DLD1 (cell line): ENCODE measurements at regions not wholly inside any gene's neighbourhood (a gene's known extent, or its start where the extent isn't known, plus 50 kb on each side); places are given as distances from the start of the nearest gene placed in this dataset.

Source experiments
- in situ Hi-C: cut with HindIII; loops from 2 replicates; pipeline ENCODE4 v1.10.0; 2017; ENCODE audit warnings: low sequenced_read_pairs

DNA sequence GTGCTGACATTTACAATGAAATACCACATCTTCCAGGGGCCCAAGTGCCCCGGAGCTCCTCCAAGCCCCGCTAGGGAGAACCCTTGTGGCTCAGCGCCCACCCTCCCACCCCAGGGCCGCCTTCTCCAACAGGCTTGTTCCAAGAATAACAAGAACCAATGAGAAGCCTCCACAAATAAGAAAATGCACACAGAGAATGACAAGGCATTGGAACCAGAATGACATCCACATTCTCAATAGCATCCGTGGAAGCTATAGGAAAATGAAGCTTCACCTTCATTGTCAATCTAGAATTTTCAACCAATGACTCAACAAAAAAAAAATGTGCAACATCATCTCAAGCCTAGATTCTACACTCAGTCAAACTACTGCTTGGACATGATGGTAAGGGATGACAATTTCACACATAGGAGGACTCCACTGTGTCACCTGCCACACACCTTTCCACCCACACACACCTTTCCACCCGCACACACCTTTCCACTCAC lies 50.4 kb upstream of the PPP2R2D start:
- in situ Hi-C loops, result no loop called here
